NCI-H774 (cell line): ENCODE measurements at regions not wholly inside any gene's neighbourhood (a gene's known extent, or its start where the extent isn't known, plus 50 kb on each side); places are given as distances from the start of the nearest gene placed in this dataset.

Source experiments
- DNase-seq: peaks from one replicate; lab custom pipeline; 2025; lab: John Stamatoyannopoulos, UW

DNA sequence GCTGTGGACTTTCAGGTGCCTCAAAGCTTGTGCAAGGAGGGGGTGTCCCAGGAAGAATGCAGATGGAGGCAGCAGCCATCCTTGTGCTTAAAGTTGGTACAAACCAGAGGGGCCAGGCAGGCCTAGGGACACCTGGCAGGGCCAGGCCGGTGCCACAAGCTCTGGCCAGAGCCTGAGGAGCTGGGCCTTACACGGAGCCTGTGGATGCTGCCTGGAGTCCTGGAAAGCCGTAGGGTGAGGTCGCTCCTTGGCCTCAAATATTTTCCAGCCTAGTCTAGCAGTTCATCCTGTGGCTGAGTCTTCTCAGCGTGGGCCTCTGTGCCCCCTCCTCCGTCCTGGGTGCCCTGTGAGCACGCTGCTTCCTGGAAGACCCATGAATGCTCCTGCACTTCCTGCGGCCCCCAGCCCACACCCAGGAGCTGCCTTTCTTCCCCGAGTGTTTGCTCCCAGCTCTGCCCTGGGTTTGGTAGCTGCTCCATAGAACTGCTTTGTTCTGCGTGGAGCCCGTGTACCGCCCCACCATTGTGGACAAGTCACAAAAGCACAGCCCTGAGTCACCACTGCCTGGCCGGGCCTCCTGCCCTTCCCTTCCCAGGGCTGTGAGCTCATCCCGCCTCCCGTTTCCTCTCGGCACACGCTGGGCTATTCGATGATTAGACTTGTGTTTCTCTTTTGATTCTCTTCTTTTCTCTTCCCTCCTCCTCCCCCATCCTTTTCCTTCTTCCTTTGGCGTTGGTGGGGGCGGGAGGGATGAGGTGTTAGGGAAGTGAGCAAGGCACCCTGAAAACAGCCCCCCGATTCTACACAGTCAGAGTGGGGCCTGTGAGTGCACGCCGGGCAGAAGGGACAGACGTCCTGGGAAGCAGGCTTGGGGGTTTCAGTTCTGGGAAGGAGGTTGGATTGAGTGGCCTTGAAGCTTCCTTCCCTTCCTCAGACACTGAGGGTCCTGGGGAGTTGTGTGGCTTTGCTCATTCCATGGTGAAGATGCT lies 73.2 kb upstream of the SHH start:
- no peak for DNase-seq

DNA sequence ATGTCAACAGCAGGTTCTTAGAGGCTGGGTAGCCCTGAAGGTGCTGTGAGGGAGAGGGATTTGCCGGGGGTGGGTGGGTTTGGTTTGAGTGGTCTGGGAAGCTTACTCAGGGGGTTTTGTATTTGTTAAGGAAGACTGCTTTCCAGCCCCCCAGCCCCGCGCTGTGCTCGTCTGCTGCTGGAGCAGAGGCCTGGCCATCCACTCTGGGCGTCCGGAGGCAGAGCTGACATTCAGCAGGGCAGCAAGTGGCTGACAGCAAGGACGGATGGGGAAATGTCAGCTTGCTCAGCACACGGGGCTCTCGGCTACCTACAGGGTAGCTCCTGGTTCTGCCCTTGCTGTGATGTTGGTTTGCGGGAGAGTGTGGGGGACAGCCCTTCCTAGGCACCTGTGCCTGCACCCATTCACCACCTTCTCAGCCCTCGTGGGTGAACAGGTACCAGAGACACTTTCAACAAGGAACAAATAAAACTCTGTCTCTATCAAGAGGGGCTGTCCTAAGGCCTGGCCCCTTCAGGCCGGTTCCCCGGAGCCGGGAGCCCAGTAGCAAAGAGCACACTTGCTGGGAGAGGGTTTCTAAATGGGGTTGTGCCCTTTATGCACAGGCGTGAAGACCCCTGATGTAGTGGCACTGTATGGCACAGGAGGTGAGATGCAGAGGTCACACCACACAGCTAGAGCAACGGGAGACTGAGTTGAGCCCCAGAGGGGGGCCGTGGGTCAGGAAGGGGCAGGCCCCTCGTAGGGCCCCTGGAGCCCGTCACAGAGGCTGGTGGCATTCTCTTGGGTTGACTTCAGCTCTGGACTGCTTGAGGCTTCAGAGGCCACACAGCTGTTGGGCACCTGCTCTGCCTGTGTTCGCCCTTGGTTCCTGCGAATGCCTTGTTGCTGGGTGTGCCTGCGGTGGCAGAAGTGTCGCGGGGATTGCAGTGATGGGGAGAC lies 72.2 kb upstream of the SHH start:
- no peak for DNase-seq

DNA sequence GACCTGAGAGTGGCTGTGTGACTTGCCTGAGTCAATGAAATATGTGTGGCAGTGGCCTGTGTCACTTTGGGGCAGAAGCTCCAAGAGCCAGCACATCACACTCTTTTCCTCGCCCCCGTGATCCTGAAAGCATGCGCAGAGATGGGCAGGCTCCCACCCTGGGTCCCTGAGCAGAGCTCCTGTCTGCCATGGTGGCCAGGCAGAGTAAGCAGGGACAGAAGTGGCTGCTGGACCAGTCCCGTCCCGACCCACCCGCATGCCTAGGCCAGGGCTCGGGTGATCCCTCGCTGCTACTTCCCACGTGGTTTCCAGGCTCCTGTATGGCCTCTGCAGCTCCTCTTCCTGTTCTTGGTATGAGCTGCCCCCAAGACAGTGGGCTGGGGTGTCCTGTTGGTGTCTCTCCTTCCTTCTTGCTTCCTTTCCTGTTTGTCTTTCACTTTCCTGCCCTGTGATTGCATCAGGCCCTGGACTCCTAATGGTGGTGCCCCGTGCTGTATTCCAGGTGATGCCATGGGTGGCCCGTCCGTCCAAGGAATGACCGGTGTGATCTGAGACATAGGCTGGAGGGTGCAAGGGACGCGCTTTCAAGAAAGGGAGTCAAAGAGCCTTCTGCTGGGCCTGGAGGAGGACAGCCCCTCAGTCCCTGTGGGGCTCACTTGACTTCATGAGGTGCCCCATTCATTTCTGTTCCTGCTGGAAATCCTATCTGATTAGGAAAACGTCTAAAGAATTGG lies 71.4 kb upstream of the SHH start:
- DNase-seq, result no peak

DNA sequence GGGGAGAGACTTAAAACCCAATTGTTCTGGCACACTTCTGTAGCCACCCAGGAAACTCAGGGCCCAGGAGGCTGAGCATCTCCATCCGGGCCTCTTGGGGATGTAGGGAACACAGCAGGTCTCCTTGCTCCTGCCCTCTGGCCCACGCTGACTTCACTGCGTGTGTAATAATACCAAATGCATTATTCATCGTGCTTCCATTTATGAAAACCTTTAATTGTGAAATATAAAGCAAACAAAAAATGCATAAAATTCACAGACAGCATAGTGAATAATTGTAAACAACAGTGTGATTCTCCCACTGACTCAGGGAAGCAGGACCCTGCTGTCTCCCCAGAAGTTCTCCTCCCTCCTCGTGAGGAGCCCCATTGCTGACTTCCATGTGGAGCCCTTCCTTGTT lies 70.3 kb upstream of the SHH start:
- DNase-seq, result no peak

DNA sequence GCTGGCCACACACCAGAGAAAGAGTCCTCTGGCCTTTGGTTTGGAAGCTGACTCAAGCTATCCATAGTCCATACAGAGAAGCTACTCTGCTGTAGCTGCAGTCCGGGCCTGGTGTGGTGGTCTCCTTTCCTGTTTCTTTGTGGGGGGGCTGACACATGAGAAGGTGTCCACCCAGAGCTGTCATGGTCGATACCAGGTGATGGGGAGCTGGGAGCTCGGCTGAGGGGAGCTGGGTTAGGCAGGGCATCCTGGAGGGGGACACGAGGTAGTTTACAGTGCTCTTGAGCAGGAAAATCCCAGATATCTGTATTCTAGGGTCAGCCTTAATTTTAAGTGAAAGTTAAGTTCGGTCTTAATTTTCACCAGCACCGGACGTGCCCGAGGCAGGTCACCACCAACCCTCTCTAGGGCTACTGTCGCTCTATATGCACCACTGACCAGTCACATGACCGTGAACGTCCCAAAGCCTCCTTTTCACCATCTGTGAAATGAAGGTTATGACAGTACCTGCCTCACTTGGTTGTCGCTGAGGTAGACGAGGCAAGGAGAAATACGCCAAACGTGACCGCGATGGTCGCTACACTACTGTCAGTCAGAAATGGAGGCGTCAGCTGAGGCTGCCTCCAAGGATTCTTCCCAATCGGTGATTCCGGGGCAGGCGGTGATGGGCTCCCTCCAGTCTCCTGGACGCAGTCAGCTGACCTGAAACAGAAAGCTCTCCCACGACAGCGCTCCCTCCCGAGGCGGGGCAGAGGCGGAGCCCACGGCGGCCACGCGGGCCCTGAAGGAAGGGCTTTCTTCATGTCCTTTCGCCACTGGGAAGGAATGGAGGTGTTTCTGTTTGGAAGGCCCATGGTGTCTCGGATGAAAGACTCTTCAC lies 69.4 kb upstream of the SHH start:
- DNase-seq, result no peak

DNA sequence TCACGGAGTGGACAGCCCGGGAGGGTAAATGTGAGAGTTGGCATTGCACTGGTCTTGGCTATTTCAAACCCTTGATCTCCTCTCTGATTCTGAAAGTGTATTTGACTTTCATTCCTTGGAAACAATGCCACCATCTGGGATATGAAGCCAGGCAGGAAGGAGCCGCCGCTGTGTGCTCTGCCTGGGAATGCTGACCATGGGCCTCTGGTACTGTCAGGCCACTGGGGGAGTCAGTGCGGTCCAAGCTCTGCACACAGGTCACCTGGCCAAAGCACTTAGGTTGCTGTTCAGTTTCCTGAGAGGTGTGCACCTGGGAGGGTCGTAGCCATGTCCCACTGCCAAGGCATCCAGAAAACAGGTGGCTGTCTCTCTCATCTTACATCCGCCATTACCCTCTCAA lies 68.5 kb upstream of the SHH start:
- no peak for DNase-seq

DNA sequence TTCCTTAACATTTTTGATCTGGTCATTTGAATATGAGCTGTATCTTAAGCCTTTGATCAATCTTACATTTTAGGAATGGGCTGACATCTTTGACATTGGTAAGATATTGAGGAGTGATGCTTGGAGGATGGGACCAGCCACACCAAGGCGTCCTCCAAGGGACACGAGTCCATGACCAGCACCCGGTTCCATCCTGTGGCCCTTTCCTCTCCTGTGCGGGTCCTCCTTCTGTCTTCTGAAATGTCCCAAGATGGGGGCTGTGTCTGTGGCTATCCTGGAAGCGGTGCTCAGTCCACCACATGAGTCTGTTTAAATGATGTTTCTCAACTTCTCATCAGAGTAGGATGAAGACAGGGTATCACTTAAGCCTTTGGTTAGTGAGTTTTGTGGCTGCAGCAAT lies 67.3 kb upstream of the SHH start:
- no peak for DNase-seq

DNA sequence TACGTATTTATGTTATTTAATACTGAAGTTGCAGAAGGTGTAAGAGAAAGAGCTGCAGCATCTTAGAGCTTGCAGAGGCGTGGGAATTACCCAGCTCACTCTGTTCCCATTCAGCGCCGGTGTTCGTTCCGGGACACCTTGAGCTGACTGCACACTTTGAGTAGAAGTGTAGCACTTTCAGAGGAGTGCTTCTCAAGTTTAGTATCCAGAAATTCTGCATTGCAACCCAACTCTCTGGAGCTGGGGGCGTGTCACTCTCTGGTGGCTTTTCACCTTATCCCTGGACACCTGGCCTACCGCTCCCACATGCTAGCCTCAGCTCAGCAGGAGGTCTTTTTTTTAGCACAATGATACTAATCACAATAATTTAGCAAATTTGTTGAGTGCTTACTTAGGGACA lies 66.4 kb upstream of the SHH start:
- no peak for DNase-seq

DNA sequence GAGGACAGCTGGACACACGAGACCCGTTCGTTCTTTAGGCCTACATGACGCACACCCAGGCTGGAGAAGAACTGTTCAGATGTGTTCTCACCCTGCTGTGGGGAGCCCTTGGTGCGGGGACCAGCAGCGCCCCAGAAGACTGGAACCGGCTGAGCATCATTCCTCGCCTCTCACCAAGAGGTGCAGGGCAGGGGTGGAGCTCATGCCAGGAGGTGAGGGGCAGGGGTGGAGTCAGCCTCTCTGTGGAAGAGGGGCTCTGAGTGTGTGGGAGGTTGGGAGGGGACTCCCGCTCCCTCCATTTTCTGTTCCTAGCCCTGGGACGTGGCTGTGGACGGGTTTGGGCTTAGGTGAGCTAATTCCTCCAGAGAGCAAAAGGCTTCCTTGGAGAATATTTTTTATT lies 66.0 kb upstream of the SHH start:
- no peak for DNase-seq

DNA sequence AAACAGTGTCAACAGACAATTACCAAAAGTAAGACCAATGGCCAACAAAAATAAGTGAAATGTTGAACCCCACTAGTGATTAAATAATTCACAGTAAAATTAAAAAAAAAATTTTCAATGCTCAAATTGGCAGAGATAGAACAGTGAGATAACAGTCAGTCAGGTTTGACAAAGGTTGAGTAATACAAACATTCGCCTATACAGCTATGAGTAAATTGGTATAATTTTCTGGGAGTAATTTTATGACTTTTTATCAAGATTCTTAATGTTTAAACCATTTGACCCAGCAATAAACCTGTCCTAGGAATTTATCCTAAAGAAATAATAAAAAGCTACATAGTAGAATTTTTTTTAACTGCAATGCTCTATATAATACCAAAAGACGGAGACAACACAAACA lies 64.9 kb upstream of the SHH start:
- DNase-seq, result no peak

DNA sequence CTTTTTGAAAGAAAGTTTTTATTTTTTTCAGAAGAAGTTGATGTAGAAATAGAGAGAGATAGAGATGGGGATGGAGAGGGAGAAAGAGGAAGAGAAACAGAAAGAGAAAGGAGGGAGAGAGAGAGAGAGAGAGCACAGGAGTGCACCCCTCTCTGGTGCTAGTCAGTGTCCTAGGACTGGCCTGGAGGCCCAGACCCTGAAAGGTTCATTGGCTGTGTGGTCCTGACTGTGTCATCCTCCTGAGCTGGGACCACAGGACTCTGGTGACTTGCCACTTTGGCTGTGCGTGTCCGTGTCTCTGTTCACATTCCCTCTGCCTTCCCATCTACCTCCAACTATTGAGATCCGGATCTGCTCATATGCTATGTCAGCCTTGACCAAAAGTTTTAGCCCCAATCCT lies 62.1 kb upstream of the SHH start:
- no peak for DNase-seq

DNA sequence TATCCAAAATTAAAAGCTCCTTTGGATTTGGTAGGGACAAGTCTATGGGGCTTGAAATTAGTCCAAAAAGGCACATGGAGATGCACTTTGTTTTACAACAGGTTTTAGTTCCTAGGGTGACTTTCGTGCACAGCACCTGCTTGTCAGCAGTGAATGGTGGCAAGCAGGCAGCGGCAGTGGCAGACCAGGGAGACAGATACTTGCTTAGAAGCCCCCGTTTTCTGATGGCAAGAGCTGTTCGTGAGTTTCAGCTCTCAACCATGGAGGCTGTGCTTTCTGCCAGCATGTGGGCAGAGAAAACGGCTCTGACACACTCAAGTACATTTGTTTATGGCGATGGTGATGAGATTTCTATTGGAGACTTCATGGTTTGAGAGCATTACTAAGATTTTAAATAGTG lies 61.7 kb upstream of the SHH start:
- no peak for DNase-seq

DNA sequence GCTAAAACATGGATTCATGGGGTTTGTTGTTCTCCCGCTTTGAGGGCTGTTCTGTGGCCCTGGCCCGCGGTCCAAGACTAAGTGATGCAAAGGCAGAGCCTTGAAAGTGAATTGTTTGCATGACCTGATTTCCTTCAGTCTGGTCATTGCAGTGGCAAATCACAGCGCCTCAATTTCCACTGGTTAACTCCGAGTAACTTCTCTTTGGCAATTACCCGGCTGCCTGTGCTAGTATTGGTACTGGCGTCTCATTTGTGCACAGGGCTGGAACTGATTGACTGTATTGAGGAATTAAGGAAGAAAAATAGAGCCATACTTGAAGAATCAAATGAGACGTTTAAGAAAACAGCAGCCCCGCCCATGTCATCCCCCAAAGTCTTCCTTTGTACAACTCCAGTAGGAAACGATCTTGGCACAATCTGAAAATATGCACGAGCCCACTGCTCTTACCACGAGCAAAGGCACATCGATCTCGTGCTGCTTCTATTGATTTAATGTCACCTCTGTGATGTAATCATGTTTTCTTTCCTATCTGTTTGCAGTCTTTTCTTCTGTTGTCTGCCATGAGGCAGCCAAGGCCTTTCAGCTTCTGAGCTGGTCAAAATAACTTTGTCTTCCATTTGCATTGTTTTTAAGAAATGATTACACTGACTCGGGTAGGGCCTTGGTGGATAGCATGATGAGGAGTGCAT lies 60.6 kb upstream of the SHH start:
- DNase-seq, result no peak

DNA sequence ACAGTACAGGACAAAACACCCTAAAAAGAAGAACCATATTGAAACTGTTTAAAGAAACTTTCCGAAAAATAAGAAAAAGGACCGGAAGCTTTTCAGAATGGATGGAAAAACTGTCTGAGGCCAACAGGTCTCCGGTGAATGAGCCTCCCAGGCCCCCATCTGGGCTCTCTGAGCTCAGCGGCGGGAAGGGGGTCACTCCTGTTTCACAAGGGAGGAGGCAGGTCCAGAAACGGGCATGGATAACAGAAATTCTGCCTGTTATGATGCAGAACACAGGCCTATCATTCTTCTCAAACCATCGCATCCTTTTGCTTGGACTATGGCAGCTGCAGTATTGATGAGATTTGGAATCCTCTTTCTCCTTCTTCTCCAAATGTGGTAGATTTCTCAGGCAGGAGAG lies 58.9 kb upstream of the SHH start:
- no peak for DNase-seq

DNA sequence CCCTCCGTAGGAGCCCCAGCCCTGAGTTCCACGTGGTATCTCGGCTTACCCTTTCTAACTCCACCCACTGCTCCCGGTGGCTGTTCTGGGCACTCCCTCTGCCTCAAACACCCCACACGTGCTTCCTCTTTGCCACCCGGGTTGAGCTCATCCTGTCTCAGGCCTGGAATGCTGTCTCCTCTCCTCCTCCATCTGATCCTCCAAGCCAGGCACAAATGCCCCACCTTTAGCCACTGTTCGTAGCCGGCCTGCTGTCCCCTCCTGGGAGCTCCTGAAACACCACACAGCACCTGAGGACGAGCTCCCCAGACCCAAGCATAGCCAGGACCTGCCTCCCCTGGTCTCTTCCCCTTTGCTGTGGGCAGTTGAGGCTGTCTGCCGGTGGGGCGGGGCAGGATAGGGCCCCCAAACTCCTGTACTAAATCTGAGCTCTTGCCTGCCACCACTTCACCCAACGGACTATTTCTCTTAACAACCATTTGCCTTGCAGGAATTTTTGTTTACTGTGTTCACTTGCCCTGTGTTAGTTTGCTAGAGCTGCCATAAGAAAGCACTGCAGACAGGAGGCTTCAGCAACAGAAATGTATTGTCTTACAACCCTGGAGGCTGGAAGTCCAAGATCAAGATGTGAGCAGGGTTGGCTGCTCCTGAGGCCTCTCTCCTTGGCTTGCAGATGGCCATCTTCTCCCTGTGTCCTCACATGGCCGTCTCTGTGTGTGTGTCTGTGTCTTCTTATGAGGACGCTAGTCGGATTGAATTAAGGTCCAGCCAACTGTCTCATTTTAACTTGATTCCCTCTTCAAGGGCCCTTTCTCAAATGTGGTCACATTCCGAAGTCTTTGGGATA lies 58.3 kb upstream of the SHH start:
- no peak for DNase-seq

DNA sequence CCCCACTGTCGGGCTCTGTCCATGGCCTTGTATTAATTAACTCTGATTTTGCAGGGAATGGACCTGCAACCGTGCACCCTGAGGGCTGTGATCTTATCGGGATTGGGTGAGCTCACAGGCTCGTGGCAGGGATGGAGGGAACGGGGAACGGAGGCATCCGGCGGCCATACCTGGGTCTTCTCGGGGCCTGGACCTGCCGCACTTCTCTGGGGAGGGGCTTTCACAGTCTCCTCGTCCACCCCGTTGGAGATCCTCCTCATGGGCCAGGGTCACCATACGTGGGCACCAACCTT lies 57.5 kb upstream of the SHH start:
- DNase-seq, result no peak

DNA sequence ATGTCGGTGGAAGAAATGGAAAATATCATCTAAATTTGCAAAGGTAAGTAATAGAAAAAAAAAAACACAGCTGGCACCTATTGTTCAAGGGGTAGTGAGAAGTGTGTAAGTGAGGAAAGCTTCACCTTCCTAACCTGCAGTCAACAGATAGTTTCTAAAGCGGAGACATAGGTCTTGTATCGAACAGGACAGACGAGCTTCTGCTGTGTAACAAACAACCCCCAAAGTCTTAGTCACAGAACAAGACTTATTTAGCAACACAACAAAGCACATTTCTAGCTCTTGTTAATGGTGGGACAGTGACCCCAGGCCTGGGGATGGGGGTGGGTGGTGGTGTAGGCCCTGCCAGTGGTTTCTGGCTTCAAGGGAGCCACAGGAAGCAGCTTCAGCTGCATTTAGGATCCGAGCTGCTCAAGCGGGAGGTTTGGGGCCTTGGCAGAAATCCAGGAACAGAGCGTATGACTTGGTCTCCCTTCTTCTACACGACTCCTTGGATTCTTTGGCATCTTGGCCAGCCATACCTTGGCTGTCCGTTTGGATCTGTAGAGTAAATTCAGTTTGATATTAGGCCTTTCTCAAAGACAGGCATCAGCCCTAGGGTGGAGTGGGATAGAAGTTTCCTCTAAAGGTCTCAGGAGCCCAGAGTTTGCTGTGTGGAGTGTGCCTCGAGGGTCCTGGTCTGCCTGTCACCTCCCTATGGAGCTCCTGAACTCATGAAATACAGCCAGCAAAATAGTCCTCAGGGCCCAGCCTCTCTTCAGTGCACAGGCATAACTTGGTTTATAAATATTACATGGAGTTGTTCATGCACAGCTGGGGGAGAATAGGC lies 56.9 kb upstream of the SHH start:
- no peak for DNase-seq

DNA sequence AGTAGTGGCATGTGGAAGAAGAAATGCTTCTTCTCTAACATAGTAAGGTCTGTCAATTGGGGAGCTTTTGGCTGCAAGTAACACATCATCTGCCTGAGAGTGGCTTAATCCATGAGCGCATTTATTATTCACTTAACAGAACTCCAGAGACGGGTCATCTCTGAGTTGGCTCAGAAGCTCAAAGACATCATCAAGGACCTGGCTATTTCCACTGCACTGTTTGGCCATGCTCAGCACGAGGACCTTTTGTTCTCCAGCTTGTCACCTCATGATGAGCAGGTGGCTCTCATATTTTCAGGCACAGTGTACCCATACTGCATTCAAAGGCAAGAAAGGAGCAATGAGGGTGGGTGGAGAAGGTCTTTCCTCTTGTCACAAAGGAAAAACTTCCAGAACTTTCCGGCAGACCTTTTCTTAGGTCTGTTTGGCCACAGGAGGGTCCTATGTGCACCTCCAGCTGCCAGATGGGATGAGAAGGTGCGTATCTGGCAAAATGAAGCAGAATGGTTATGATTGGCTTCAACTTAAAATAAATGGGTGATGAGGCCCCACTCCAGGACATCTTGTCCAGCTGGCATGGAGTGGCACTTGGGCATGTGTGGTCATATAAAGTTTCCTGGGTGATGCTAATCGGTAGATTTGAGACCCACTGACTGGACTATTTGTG lies 55.6 kb upstream of the SHH start:
- no peak for DNase-seq

DNA sequence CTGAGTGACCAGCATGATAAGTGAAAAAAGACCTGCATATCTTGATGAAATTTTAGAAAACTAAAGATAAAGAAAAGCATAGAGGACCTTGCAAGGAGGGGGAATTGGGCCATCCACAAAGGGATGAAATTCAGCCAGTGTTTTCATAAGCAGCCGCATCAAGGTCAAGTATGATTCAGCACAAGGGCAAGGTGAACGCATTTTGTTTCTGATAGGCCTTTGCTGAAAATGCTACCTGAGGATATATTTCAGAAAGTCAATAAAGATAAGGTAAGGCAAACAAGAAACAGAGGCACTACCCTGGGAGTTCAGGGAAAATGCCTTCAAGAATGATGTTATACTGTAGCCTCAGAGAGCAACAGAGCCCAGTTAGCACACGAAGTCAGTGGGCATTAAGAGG lies 55.0 kb upstream of the SHH start:
- no peak for DNase-seq
